Stromal cell of bone marrow (primary cell): ENCODE measurements at regions not wholly inside any gene's neighbourhood (a gene's known extent, or its start where the extent isn't known, plus 50 kb on each side); places are given as distances from the start of the nearest gene placed in this dataset.

Experiments used
- DNase-seq: peaks from one replicate; pipeline ENCODE4 v3.0.0-alpha.2; 2012; ENCODE audit warnings: low read depth

DNA sequence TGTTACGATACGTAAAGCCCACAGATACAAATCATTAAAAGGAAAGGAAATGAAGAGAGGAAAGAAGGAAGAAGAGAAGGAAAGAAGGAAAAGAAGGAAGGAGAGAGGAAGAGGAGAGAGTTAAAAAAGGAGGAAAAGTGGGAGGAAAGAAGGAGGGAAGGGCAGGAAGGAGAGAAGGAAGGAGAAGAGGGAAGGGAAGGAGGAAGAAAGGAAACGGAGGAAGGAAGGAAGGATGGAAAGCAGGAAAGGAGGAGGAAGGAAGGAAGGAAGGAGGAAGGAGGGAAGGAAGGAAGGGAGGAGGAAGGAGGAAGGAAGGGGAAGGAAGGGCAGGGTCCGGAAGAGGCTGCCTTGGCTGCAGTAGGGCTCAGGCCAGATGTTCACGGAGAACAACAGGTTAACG is 95.2 kb downstream of the ENGASE start:
- DNase-seq: no peak

DNA sequence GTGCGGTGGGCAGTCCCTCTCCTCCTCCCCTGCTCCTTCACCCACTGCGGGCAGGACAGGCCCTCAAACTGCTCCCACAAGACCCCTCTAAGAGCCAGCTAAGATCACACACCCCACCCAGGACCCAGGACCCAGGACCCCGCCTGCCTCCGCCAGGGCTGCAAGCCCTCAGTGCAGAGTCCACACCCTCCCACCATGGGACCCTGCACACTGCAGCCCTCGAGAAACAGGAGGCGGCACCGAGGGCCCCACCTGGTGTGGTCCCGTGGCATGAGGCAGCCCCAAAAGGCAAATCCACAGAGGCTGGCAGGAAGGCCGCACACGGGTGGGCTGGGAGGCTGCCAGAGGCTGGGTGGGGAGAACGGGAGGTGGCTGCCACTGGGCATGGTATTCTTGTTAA is 94.7 kb downstream of the ENGASE start:
- DNase-seq: no peak

DNA sequence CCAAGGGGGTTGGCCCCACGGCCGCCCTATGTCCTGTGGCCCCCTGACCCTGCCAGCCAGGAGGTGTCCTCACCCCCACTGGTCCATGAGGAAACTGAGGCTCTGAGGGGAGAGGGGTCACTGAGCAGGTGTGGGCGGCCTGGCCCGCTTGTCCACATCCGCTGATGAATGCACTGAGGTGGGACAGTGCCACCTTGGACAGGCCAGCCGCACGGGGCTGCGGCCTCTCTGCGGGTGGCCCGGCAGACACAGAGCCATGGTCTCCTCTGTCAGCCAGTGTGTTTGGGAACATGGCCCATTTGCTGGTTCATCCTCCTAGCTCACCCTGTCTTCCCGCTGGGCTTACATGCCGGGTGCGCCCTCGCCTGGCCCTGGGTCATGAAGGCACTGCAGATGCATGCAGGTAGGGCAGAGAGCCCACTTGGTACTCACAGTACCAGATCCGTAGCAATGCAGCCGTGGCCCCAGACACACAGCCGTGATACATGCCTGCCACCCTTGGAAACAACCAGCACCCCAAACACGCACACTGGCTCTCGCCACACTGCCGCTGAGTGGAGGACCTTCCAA is 93.9 kb downstream of the ENGASE start:
- DNase-seq: no peak

DNA sequence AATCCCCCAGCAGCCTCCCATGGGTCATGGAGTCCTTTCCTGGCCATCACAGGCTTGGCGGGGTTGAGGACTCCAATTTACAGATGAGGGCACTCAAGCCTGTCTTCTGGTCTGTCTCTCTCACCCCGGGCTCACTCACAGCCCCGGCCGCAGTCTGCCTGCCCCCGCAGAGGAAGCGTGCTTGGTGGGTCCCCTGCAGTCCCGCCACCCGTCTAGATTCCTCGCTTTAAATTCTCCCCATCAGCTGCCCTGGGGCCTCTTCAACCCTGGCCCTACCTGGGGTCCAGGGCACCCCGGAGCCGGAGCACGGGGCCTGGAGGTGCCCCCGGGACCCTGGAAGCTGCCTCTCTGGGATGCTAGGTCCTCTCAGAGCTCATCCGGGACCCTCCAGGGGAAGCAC is 92.9 kb downstream of the ENGASE start:
- DNase-seq: no peak

DNA sequence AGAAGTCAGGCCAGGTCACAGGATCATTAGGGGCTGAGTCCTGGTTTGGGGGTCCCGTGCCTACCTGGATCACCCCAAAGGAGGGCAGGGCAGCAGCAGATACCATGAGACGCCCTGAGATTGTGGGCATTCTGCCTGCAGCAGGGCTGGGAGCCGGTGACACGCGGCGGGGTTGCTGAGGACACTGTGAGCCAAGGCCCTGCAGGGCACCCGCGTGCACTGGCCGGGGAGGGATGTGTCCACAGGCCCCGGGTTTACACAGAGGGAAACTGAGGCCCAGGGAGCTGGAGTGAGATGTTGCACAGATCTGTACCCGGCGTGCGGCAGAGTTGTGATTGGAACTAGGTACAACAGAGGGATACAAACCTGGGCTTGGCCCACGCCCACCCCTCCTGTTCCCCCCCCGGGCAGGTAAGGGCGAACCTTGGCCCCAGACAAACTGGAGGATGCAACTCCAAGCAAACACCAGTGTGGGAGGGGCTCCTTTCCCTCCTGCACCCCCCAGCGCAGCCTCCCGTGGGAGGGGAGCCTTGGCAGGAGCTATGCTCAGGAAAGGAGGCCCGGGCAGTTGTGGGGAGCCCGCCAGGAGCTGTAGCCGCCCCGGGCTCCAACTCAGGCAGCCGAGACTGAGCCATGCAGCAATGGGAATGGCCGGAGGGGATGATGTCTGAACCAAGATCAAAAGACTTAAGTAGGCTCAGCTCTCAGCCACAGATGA is 91.3 kb downstream of the ENGASE start:
- no peak for DNase-seq

DNA sequence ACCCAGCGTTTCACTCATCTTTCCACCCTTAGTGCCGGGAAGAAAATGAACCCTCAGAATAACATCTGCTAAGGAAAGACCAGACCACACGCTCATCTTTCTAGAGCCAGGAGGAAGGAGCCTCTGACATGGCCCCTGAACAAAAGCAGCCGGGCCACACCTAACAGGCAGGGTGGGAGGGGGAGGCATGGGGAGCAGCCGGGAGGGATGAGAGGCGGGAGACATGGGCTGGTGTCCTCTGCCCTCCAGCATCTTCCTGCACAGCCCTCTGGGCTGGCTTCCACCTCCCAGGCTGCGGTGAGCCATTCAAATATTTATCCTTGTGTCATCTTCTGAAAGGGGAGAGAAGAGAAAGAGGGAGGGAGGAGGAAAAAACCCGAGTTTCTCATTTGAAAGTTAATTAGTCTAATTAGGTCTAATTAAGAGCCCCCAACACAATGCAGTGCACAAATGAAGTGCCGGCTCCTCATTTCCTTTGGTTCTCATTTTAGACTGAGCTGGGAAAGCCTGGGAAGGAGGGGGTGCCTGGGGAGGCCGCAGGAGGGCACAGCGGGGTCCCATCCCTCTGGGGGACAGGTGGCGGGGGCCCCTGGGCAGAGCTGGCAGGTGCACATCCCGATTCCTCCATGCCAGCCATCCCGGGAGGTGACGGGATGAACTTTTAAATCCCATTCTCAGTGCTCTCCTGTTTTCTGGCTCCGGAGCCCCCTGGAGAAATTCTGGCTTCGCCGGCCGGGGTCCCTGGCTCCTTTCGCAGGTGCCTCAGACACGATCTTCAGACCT is 90.5 kb downstream of the ENGASE start:
- no peak for DNase-seq

DNA sequence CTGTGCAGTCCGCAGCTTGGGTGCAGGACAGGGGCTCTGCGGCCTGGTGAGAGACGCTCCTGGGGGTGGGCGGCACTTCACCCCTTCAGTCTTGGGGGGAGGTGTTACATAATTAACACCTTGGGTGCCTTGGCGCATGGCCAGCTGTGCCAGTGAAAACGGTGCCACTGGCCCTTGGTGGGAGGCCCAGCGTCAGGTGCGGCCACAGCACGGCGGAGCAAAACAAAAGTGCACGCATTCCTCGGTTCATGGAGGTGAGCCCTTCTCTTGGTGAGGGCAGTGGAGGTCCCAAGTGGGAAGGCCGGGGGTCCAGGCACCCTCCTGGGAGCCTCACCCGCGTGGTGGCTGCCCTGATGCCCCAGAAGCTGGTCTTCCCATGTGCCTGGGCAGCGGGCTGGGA is 89.8 kb downstream of the ENGASE start:
- DNase-seq: no peak

DNA sequence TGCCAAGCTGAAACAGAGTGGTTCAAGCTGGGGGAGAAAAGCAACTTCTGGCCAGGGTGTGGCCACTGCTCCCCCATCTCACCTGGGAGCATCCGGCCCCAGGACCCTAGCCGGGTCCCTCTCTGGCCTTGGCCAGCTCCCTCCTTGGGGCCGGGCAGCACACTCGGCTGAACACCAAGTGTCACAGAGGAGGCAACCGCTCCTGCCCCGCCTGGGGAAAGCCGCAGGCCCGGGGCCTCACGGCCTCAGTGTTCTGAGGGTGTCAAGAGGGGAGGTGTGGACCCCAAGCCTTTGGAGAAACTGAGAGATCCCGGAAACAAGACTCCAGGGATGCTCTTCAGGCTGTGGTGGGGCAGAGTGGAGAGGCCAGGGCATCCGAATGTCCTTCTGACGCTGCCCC is 88.4 kb downstream of the ENGASE start:
- DNase-seq: no peak

DNA sequence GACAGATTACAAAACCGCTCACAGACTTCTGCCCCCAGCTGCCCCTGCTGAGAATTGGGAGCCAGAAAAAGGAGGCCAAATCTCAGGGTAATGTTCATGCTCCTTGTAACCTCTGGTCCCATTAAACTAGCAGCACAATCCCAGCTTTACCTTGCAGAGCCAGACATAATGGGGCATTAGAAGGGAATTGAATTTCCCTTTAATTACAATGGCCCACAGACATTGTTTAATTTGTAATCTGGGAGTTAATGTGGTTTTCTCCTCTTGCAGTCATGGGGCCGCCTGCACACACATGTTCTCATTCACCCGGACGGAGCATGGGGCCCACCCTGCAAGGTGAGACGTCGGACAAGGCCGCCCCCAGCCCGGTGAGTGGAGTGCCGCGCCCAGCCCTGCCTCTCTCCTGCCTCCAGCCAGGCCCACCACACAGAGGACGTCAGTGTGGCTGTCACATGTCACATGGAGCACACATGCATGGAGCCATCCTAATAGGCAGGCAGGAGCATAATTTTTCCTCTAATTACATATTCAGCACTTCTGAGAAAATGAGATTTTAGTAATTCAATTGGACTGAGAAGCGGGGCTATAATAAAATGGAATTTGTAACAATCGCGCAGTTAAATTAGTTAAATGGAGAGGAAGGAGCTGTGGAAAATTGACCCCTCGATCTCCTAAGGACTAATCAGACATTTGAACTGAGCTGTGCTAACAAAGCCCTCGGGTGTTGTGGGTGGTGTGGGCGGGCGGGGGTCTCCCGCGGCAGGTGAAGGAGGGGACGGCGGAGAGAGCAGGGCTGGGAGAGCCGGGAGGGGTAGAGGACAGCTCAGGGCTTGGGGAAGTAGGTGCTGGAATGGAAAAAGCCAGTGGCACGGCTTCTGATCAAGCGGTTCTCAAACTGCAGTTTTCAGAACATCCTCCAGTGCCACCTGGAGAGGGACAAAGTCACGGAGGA is 87.7 kb downstream of the ENGASE start:
- DNase-seq: no peak

DNA sequence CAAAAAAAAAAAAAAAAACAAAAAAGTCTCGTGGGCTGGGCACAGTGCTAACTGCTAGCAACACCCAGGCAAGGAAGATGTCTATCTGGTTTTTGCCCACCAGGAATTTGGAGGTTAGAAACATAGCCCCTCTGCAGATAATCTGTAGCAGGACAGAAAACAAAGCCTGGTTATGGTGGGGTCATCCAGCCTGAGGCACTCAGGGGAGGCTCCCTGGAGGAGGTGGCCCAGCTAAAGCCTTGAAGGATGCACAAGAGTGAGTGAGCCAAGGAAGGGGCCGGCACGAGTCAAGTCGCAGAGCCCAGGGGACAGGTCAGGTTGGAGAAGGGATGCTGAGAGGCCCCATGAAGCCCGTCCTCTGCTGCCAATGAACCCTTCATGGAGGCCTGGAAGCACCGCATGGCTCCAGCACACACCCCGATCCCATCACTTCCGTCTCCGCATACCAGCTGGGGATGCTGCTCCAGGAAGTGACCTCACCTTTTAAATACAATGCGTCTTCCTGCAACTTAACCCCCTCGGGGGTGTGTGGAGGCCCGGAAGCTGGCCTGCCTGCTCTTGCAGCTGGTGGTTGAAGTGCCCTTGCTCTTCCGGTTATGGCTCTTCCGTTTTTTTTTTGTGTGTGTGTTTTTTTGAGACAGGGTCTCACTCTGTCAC is 86.5 kb downstream of the ENGASE start:
- no peak for DNase-seq

DNA sequence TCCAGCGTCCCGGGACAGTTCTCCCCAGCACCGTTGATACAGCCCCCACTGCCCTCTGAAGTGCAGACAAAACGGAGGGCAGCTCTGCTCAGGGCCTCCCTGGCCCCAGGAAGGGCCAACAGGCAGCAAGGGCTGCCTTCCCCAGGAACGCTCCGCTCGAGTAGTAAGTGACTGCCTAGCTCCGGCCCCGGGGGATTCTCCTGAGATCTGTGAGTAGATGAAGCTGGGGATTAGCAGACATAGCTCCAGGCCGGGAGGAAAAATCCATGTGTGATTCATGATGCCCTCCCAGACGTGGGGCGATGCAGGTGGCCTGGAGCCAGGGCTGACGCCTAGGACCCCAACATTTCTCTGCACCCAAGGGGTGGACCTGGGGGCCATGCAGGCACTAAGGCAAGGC is 85.3 kb downstream of the ENGASE start:
- no peak for DNase-seq

DNA sequence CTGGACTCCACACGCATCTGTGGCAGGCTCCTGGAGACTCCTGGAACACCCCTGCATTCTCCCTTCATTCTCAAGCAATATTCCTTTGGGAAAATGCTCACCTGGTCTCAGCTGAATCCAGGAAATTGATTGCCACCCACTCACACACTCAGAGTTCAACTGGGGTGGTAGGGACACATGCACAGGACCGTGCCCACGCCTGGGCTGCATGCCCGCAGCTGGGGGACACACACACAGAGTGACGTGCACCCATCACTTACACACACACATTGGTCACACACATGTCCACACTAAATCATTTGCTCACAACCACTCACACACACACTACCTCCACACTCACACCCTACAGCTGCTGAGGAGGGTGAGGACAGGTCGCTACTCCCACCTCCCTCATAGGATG is 84.8 kb downstream of the ENGASE start:
- DNase-seq: no peak

DNA sequence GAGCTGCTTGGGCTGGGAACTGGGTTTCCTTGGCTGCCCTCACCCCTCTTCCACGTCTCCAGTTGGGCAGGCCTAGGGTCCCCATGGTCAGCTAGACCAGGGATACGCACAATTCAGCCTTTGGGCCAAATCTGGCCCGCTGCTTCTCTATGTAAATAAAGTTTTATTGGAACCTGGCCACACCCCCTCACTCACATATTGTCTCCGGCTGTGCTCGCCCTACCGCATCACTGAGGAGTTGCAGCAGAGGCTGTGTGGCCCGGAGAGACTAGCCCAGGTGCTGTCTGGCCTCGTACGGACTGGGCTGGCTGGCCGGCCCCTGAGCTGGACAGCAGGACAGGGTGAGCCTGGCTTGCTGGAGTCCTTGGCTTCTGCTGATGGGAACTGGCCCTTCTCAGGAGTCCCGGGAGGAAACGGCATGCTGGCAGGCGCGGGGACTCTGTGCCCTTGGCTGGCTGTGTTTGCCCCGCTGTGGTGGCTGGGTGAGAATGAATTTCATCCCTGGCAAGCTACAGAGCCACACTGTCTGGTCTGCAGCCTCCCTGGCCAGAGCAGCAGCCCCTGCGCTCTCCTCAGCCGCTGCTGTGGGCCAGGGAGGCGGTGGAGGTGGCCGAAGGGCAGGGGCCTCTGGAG is 82.0 kb downstream of the ENGASE start:
- no peak for DNase-seq

DNA sequence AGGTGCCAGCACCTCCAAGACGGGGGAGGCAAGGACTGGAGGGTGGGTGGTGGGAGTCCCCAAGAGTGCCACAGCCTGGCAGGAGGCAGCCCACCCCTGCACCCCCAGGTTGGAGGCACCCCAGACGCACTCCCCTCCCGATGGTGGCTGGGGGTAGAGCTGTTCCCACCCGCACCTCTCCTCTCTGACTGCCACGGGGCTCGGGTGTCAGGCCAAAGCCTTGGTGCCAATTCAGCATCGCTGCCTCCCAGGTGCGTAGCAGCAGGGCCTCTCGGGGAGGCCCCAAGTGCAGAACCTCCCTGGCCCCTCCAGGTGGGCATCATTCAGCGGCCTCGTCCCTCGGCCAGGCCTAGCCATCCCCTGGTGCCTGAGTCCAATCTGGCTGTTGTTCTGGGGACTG is 81.1 kb downstream of the ENGASE start:
- DNase-seq: no peak

DNA sequence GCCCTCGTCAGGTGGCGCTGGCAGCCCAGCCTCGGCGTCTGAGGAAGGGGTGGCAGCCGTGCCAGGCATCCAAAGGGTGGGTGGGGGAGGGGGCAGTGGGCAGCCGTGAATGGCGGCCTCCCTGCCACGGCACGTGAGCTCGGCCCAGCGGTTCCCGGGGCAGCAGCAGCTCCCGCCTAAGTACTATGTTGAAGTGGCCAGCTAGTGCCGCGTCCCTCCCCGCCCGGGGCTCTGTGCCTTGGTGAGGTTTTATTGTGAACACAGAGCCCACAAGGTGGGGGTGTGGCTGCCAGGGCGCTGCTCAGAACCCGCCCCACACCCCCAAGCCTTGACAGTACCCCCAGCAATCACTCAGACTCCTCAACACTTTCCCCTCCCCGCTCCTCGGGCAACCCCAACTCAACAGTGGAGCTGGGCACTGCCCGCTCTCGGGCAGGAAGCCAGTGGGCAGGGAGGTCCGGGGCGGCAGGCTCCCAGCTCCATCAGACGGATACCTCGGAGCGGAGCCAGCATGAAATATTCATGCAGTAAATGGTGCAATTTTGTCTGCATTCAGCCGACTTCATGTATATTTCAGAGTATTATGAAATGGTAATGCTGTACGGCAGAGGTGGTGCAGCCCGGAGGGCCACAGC is 80.4 kb downstream of the ENGASE start:
- DNase-seq: no peak

DNA sequence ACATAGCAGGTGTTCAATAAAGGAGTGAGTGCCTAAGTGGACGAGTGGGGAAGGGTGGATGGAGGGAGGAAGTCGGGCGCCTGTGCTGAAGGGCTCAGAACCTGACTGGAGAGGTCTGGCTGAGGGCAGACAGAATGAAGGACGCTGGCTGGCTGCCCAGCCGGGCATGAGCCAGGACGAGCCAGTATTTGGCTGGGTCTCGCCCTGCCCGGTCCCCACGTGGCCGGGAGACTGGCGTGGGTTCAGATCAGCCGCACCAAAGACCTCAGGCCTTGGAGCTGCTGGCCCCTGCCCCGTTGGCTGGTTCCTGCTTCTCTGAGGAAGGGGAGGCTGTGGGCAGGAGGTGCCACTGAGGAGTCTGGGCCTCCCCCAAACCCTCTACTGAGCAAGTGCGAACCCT is 79.8 kb downstream of the ENGASE start:
- DNase-seq: no peak

DNA sequence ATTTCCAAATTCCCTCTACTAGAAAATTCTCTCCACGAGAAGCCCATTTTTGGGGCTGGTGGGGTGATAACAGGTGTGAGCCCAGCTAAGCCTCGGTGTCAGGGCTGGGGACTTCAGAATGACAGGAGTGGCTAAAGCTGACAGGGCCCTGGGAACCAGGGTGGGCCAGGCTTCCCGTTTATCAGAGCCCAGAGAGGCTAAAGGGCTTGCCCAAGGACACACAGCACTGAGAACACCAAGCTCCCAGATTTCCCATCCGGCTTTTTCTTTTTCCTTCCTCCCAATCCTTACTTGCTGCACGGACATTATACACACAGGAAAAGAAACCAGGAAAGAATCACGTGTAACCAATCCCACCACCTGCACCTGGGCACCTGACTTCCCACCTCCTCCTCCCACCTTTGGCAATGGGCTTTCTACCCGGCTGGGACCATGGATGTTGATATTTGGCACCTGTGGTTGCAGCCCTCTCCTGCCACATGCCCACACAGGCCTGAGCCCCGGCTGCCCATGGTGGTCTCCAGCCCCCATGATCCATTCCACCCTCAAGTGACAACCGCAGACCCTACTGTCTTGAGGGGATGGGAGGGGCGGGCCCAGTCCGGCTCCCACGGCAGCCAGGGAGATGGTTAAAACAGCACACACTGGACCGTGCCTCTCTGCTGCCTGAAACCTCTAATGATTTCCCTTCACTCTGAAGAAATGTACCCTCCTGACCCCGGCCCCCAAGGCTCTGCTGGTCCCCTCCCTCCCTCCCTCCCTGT is 78.9 kb downstream of the ENGASE start:
- no peak for DNase-seq

DNA sequence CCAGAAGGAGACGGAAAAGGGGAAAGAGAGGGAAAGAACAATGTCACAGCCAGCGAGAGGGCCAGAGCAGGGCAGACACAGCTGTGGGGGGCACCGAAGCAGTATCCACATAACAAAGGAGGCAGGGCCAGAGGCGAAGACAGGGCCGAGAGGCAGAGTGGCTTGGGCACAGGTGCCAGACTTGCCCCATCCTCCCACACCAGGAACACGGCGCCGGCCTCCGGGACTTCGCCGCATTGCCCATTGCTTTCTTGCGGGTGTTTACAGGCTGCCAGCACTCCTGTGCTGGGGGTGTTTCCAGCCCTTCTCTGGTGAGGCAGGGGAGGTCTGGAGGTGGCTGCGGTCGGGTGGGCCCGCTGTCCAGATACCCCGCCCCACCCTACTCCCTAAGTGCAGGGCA is 78.0 kb downstream of the ENGASE start:
- no peak for DNase-seq

DNA sequence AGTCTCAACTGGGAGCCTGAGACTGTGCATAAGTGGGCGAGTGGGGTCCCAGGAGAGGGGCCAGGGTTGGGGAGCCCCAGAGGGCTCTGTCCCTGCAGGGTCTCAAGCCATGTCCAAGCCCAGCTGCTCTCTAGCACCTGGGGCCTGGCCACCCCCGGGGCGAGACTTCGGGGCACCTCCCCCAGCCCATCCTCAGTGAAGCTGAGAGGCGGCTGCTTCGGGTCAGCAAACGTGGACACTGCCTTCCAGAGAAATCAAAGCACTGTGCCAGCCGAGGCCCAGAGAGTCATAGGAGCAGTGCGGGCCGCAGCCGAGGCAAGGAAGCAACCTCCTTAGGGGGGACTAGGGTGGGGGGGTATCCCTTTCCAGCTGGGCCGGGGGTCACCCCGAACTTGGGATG is 77.5 kb downstream of the ENGASE start:
- no peak for DNase-seq

DNA sequence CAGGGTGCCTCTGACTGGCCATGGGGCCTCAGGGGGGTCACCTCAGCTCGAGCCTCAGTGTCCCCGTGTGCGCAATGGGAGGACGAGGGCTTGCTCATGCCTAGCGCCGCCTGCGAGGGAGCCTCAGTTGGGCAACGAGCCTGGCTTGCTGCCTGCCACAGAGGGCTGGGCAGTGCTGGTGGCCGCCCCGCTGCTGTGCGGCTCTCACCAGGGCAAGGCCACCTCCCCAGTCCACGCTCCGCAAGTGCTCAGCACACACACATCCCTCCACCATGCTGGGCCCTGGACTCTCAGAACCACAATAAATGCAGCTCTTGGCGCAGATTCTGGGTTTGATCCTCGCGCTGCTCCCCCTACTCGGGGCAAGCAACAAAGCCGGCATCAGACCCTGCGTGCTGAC is 76.2 kb downstream of the ENGASE start:
- no peak for DNase-seq
